ENCODE measurements at regions not wholly inside any gene's neighbourhood (a gene's known extent, or its start where the extent isn't known, plus 50 kb on each side); places are given as distances from the start of the nearest gene placed in this dataset.

DNA sequence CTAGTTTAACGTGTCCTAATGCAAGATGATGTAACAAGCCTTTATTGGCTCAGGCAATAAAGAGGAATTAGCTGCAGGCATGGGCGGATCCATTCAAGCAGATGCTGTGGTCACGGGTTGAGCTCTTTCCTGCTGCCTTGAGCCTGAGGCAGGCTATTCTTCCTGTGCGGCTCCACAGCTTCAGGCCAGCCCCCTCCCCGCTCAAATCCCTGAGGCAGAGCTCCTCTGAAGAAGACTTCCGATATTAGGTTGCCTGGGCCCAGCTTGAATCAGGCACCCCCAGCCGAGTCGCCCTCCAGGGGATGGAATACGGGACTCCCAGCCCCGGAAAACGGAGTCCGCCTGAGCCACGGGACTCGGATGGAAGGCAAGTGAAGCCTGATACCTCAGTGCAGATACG, 95.0 kb upstream of the RUFY1 start:
- TF ChIP-seq, protein P1, sequence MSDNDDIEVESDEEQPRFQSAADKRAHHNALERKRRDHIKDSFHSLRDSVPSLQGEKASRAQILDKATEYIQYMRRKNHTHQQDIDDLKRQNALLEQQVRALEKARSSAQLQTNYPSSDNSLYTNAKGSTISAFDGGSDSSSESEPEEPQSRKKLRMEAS (IDR thresholded peaks at IDR 0.05): no peak
- TF ChIP-seq TEAD4 (IDR thresholded peaks at IDR 0.05) (no peak), ZBTB7A (IDR thresholded peaks at IDR 0.05; ENCODE audit: low read depth) (no peak), EP300 (IDR thresholded peaks at IDR 0.05; ENCODE audit: borderline replicate concordance) (no peak), FOXM1 (IDR thresholded peaks at IDR 0.05; ENCODE audit: borderline replicate concordance, low read depth) (no peak), RAD21 (IDR thresholded peaks at IDR 0.05; ENCODE audit: low read depth) (no peak), TAF1 (IDR thresholded peaks at IDR 0.05; ENCODE audit: low read depth) (no peak), NFIC (IDR thresholded peaks at IDR 0.05) (no peak)
- TF ChIP-seq, protein P2, sequence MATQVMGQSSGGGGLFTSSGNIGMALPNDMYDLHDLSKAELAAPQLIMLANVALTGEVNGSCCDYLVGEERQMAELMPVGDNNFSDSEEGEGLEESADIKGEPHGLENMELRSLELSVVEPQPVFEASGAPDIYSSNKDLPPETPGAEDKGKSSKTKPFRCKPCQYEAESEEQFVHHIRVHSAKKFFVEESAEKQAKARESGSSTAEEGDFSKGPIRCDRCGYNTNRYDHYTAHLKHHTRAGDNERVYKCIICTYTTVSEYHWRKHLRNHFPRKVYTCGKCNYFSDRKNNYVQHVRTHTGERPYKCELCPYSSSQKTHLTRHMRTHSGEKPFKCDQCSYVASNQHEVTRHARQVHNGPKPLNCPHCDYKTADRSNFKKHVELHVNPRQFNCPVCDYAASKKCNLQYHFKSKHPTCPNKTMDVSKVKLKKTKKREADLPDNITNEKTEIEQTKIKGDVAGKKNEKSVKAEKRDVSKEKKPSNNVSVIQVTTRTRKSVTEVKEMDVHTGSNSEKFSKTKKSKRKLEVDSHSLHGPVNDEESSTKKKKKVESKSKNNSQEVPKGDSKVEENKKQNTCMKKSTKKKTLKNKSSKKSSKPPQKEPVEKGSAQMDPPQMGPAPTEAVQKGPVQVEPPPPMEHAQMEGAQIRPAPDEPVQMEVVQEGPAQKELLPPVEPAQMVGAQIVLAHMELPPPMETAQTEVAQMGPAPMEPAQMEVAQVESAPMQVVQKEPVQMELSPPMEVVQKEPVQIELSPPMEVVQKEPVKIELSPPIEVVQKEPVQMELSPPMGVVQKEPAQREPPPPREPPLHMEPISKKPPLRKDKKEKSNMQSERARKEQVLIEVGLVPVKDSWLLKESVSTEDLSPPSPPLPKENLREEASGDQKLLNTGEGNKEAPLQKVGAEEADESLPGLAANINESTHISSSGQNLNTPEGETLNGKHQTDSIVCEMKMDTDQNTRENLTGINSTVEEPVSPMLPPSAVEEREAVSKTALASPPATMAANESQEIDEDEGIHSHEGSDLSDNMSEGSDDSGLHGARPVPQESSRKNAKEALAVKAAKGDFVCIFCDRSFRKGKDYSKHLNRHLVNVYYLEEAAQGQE (IDR thresholded peaks at IDR 0.05; ENCODE audit: low read depth): no peak
